WTC11 (cell line): ENCODE measurements at regions not wholly inside any gene's neighbourhood (a gene's known extent, or its start where the extent isn't known, plus 50 kb on each side); places are given as distances from the start of the nearest gene placed in this dataset.

ENCODE experiments used
- ATAC-seq: fragments of 200-7000 bp; cut with Tn5 transposase; 2 replicates; pipeline ENCODE4 v1.10.0; 2021; ENCODE audit warnings: mild to moderate bottlenecking, moderate library complexity
- CTCF ChIA-PET: fragments of 300-600 bp; sonication (Branson Sonifier 250); formaldehyde crosslinking; loops from one replicate; lab custom pipeline; 2021; ENCODE audit warnings: antibody characterized with exemption; lab: Charles Lee
- POLR2A ChIA-PET: fragments of 350-600 bp; sonication (Branson Sonifier 250); formaldehyde crosslinking; loops from one replicate; lab custom pipeline; 2021; ENCODE audit warnings: antibody characterized with exemption; lab: Charles Lee
- DNase-seq: peaks from one replicate; pipeline ENCODE4 v3.0.0; 2021; ENCODE audit warnings: low spot score
- H3K27ac Mint-ChIP-seq: 2 replicates; pipeline ENCODE4 v1.8.0; 2021; ENCODE audit warnings: mixed read lengths
- H3K27me3 Mint-ChIP-seq: 2 replicates; pipeline ENCODE4 v1.8.0; 2021; ENCODE audit warnings: low read depth, mild to moderate bottlenecking, moderate library complexity, mixed read lengths
- H3K36me3 Mint-ChIP-seq: 2 replicates; pipeline ENCODE4 v1.8.0; 2021; ENCODE audit warnings: mixed read lengths
- H3K4me1 Mint-ChIP-seq: 2 replicates; pipeline ENCODE4 v1.8.0; 2022; ENCODE audit warnings: mixed read lengths
- H3K4me3 Mint-ChIP-seq: 2 replicates; pipeline ENCODE4 v1.8.0; 2021; ENCODE audit warnings: mild to moderate bottlenecking, moderate library complexity, mixed read lengths
- H3K9me3 Mint-ChIP-seq: 2 replicates; pipeline ENCODE4 v1.8.0; 2021; ENCODE audit warnings: mixed read lengths
- CREB1 ChIP-seq: sonication (generic); formaldehyde crosslinking; IDR thresholded peaks from 2 replicates; pipeline ENCODE4 v1.8.0; 2023; ENCODE audit warnings: mild to moderate bottlenecking, missing genetic modification reagents
- NFYB ChIP-seq: sonication (generic); formaldehyde crosslinking; conservative IDR thresholded peaks from 2 replicates; pipeline ENCODE4 v1.8.0; 2022; ENCODE audit warnings: low read depth, missing genetic modification reagents
- SMAD3 ChIP-seq: sonication (generic); formaldehyde crosslinking; IDR thresholded peaks from 2 replicates; pipeline ENCODE4 v1.8.0; 2022; ENCODE audit warnings: missing genetic modification reagents, mild to moderate bottlenecking, borderline replicate concordance
- TCF7 ChIP-seq: sonication (generic); formaldehyde crosslinking; IDR thresholded peaks from 2 replicates; pipeline ENCODE4 v1.8.0; 2022; ENCODE audit warnings: mild to moderate bottlenecking, low read depth, missing genetic modification reagents, moderate library complexity
- ZBTB21 ChIP-seq: sonication (generic); formaldehyde crosslinking; IDR thresholded peaks from 2 replicates; pipeline ENCODE4 v1.8.1; 2023; ENCODE audit warnings: mild to moderate bottlenecking, missing genetic modification reagents, borderline replicate concordance
- ZNF219 ChIP-seq: sonication (generic); formaldehyde crosslinking; IDR thresholded peaks from 2 replicates; pipeline ENCODE4 v1.8.0; 2023; ENCODE audit warnings: missing genetic modification reagents, mild to moderate bottlenecking, borderline replicate concordance
- ZNF232 ChIP-seq: sonication (generic); formaldehyde crosslinking; IDR thresholded peaks from 2 replicates; pipeline ENCODE4 v1.8.0; 2022; ENCODE audit warnings: mild to moderate bottlenecking, missing genetic modification reagents
- ZNF281 ChIP-seq: sonication (generic); formaldehyde crosslinking; IDR thresholded peaks from 2 replicates; pipeline ENCODE4 v1.8.0; 2023; ENCODE audit warnings: mild to moderate bottlenecking, missing genetic modification reagents
- TF ChIP-seq, protein P1 (sequence below): sonication (generic); formaldehyde crosslinking; IDR thresholded peaks from 2 replicates; pipeline ENCODE4 v1.8.1; 2022; ENCODE audit warnings: missing genetic modification reagents, borderline replicate concordance
- TF ChIP-seq, protein P2 (sequence below): sonication (generic); formaldehyde crosslinking; conservative IDR thresholded peaks from 2 replicates; pipeline ENCODE4 v1.8.1; 2022; ENCODE audit warnings: mild to moderate bottlenecking, missing genetic modification reagents
- TF ChIP-seq, protein P3 (sequence below): sonication (generic); formaldehyde crosslinking; IDR thresholded peaks from 2 replicates; pipeline ENCODE4 v1.8.1; 2022; ENCODE audit warnings: mild to moderate bottlenecking, moderate library complexity, missing genetic modification reagents
- TF ChIP-seq, protein P4 (sequence below): sonication (generic); formaldehyde crosslinking; IDR thresholded peaks from 2 replicates; pipeline ENCODE4 v1.8.1; 2022; ENCODE audit warnings: low read depth, missing genetic modification reagents, borderline replicate concordance
- TF ChIP-seq, protein P5 (sequence below): fragments of 250-450 bp; sonication (Bioruptor Pico); conservative IDR thresholded peaks from 2 replicates; pipeline ENCODE4 v1.9.0; 2021; ENCODE audit warnings: mild to moderate bottlenecking

- TF ChIP-seq ZNF281, result no peak
These were observed 144.8 kb downstream of the RNF152 start (continued) for GRCh38 chr18:61748004-61748403.

DNA sequence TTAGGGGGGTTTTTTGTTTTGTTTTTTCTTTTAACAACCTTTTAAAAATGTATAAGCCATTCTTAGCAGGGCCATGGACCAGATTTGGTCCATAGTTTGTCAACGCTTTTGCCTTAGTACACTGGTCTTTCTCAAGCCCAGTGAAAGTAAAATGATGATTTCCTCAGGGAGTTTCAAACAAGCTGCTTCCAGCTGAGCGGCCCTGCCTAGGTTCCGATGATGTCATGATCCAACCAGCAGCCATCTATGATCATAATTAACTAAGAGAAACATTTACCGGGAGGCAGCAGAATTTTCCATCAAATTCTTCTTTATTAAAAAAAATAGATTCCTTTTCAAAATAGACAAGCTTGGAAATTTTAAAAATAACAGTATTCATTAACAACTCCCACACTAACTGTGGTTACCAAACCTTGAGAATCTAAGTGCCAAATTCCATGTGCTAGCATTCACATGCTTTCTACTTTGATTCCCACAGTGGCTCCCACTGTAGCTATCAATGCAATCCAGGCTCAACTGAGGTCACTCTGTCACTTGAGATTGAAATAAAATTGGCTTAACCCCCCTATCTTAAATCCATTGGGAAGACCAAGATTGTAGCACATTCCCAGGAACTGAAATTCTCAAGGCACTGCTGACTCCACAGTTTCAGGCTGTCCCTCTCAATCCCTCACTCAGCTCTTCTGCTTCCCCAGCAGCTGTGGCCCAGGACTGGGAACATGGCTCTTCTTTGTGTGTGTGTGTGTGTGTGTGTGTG, 148.9 kb downstream of the RNF152 start:
- H3K36me3 Mint-ChIP-seq, result no peaks in the 10 kb centered on the region
- no peaks in the 10 kb centered on the region for H3K9me3 Mint-ChIP-seq
- POLR2A ChIA-PET, result interaction anchor here (0.5 kb wide), 1 partner anchor 11 kb away, joined by 3 read pairs; no protein-coding TSS in a partner anchor
- CTCF ChIA-PET, result no interaction called here
- no peak for ATAC-seq
- no peak for DNase-seq
- H3K27me3 Mint-ChIP-seq, result no peaks in the 10 kb centered on the region
- H3K4me3 Mint-ChIP-seq, result no peak overlapping the region
- TF ChIP-seq, protein P1, sequence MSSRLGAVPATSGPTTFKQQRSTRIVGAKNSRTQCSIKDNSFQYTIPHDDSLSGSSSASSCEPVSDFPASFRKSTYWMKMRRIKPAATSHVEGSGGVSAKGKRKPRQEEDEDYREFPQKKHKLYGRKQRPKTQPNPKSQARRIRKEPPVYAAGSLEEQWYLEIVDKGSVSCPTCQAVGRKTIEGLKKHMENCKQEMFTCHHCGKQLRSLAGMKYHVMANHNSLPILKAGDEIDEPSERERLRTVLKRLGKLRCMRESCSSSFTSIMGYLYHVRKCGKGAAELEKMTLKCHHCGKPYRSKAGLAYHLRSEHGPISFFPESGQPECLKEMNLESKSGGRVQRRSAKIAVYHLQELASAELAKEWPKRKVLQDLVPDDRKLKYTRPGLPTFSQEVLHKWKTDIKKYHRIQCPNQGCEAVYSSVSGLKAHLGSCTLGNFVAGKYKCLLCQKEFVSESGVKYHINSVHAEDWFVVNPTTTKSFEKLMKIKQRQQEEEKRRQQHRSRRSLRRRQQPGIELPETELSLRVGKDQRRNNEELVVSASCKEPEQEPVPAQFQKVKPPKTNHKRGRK (CRISPR knock-in tag), result no peak
- TF ChIP-seq, protein P2, sequence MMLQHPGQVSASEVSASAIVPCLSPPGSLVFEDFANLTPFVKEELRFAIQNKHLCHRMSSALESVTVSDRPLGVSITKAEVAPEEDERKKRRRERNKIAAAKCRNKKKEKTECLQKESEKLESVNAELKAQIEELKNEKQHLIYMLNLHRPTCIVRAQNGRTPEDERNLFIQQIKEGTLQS, result no peak
- TF ChIP-seq, protein P3, sequence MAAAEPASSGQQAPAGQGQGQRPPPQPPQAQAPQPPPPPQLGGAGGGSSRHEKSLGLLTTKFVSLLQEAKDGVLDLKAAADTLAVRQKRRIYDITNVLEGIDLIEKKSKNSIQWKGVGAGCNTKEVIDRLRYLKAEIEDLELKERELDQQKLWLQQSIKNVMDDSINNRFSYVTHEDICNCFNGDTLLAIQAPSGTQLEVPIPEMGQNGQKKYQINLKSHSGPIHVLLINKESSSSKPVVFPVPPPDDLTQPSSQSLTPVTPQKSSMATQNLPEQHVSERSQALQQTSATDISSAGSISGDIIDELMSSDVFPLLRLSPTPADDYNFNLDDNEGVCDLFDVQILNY (CRISPR knock-in tag), result no peak
- no peak for TF ChIP-seq ZBTB21 (CRISPR knock-in tag)
- no peak for TF ChIP-seq ZNF232 (CRISPR knock-in tag)
- no peak for TF ChIP-seq TCF7
- TF ChIP-seq SMAD3, result no peak
- TF ChIP-seq NFYB, result no peak
- TF ChIP-seq, protein P4, sequence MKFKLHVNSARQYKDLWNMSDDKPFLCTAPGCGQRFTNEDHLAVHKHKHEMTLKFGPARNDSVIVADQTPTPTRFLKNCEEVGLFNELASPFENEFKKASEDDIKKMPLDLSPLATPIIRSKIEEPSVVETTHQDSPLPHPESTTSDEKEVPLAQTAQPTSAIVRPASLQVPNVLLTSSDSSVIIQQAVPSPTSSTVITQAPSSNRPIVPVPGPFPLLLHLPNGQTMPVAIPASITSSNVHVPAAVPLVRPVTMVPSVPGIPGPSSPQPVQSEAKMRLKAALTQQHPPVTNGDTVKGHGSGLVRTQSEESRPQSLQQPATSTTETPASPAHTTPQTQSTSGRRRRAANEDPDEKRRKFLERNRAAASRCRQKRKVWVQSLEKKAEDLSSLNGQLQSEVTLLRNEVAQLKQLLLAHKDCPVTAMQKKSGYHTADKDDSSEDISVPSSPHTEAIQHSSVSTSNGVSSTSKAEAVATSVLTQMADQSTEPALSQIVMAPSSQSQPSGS (CRISPR knock-in tag), result no peak
- no peak for TF ChIP-seq CREB1 (CRISPR knock-in tag)
- TF ChIP-seq, protein P5, sequence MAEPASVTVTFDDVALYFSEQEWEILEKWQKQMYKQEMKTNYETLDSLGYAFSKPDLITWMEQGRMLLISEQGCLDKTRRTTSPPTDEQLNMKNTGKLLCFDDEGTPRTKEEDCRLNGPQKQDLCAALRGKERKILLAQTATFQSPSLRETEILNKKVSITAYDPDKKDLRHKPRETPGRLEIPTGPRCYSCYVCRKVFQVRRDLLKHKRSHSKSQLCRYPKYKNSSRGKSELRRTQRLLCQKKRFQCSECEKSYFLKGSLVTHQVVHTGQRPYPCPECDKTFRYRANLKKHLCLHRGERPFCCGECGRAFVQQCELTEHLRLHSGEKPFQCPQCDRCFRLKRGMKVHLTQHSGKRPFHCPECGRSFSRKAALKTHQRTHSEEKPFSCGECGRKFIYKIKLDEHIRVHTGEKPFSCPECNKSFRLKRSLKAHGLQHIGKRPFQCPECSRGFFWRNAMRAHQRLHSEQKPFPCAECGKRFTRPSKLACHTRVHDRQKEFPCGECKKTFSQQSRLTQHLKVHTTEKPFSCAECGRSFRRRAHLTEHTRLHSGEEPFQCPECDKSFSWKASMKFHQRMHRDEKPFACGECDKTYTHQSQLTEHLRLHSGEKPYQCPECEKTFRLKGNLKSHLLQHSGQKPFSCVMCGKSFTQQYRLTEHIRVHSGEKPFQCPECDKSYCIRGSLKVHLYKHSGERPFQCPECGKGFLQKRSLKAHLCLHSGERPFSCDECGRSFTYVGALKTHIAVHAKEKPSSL (CRISPR knock-in tag), result no peak
- no peak for TF ChIP-seq ZNF219
- H3K27ac Mint-ChIP-seq, result no peak overlapping the region
- H3K4me1 Mint-ChIP-seq, result peaks cover 10% of the 10 kb centered on the region
